Liver (tissue), 3 donors: ENCODE measurements at regions not wholly inside any gene's neighbourhood (a gene's known extent, or its start where the extent isn't known, plus 50 kb on each side); places are given as distances from the start of the nearest gene placed in this dataset.
A peak's percentile ranks its signal among the peaks of the same experiment; 100 is the strongest.

Experiments used
- EGR1 ChIP-seq, 2 donors: IDR thresholded peaks; 2 replicates each; pipeline ENCODE4 v1.6.1; 2016 to 2018; ENCODE audit warnings: antibody characterized with exemption in 2 of 2, low read depth in 2 of 2
- GABPA ChIP-seq, 2 donors: IDR thresholded peaks in 1 of 2; conservative IDR thresholded peaks in 1 of 2; 2 replicates each; pipeline ENCODE4 v1.6.1; 2016; ENCODE audit warnings: antibody characterized with exemption in 2 of 2, mild to moderate bottlenecking in 1 of 2, moderate library complexity in 1 of 2
- RAD21 ChIP-seq, 2 donors: IDR thresholded peaks; 2 replicates each; pipeline ENCODE4 v1.6.1; 2016; ENCODE audit warnings: antibody characterized with exemption in 2 of 2, mild to moderate bottlenecking in 2 of 2
- TAF1 ChIP-seq: conservative IDR thresholded peaks from 2 replicates; pipeline ENCODE4 v1.6.1; 2016; ENCODE audit warnings: antibody characterized with exemption, mild to moderate bottlenecking
- YY1 ChIP-seq: IDR thresholded peaks from 2 replicates; pipeline ENCODE4 v1.6.1; 2016; ENCODE audit warnings: antibody characterized with exemption, mild to moderate bottlenecking
- TF ChIP-seq, protein P1 (sequence below): fragments of 150-350 bp; IDR thresholded peaks from 2 replicates; pipeline ENCODE4 v1.5.1; 2017; ENCODE audit warnings: improper control_type of control experiment, low read depth, low read length; ENCODE audit not compliant: missing input control
- TF ChIP-seq, protein P2 (sequence below): IDR thresholded peaks from 2 replicates; pipeline ENCODE4 v1.6.1; 2016; ENCODE audit warnings: antibody characterized with exemption
- TF ChIP-seq, protein P3 (sequence below): IDR thresholded peaks from 2 replicates; pipeline ENCODE4 v1.6.1; 2016; ENCODE audit warnings: antibody characterized with exemption
- TF ChIP-seq, protein P4 (sequence below): IDR thresholded peaks from 2 replicates; pipeline ENCODE4 v1.6.1; 2016; ENCODE audit warnings: antibody characterized with exemption, mild to moderate bottlenecking
- TF ChIP-seq, protein P5 (sequence below): IDR thresholded peaks from 2 replicates; pipeline ENCODE4 v1.6.1; 2016; ENCODE audit warnings: antibody characterized with exemption
- donor health status: healthy.
- donor health status: healthy.

DNA sequence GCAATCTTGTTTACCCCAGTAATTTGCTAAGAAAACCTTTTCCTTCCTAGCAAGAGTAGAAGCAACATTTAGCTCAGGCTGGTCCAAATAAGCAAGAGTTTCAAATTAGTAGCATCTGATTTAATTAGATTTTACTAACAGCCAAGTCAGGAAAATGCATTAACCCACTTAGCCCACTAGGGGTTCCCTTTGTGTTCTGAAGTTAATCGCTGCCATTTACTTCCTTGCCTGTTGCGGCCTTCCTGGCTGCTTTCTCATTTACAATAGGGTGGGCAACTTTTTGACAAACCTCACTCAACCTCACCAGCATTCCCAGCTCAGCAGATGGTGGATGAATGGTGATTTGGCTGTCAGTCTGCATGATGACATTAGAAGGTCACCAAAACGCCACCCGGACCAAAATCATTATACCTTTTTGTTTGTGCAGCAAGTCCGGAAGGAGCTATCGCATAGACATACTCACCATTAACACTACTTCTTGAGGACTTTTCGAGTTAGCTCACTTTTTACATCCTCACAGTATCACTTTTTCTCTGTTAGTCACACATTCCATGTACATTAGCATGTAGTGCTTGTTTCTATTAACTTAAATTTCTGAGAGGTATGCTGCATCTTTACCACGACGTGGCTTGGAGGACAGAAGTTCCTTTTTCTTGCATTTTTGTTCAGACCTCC lies 101.5 kb upstream of the SETBP1 start:
- TF ChIP-seq, protein P1, sequence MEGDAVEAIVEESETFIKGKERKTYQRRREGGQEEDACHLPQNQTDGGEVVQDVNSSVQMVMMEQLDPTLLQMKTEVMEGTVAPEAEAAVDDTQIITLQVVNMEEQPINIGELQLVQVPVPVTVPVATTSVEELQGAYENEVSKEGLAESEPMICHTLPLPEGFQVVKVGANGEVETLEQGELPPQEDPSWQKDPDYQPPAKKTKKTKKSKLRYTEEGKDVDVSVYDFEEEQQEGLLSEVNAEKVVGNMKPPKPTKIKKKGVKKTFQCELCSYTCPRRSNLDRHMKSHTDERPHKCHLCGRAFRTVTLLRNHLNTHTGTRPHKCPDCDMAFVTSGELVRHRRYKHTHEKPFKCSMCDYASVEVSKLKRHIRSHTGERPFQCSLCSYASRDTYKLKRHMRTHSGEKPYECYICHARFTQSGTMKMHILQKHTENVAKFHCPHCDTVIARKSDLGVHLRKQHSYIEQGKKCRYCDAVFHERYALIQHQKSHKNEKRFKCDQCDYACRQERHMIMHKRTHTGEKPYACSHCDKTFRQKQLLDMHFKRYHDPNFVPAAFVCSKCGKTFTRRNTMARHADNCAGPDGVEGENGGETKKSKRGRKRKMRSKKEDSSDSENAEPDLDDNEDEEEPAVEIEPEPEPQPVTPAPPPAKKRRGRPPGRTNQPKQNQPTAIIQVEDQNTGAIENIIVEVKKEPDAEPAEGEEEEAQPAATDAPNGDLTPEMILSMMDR, result peak; percentile 68
- TF ChIP-seq, protein P2, sequence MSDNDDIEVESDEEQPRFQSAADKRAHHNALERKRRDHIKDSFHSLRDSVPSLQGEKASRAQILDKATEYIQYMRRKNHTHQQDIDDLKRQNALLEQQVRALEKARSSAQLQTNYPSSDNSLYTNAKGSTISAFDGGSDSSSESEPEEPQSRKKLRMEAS, result no peak
- TF ChIP-seq, protein P3, sequence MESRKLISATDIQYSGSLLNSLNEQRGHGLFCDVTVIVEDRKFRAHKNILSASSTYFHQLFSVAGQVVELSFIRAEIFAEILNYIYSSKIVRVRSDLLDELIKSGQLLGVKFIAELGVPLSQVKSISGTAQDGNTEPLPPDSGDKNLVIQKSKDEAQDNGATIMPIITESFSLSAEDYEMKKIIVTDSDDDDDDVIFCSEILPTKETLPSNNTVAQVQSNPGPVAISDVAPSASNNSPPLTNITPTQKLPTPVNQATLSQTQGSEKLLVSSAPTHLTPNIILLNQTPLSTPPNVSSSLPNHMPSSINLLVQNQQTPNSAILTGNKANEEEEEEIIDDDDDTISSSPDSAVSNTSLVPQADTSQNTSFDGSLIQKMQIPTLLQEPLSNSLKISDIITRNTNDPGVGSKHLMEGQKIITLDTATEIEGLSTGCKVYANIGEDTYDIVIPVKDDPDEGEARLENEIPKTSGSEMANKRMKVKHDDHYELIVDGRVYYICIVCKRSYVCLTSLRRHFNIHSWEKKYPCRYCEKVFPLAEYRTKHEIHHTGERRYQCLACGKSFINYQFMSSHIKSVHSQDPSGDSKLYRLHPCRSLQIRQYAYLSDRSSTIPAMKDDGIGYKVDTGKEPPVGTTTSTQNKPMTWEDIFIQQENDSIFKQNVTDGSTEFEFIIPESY, result no peak
- TF ChIP-seq, protein P4, sequence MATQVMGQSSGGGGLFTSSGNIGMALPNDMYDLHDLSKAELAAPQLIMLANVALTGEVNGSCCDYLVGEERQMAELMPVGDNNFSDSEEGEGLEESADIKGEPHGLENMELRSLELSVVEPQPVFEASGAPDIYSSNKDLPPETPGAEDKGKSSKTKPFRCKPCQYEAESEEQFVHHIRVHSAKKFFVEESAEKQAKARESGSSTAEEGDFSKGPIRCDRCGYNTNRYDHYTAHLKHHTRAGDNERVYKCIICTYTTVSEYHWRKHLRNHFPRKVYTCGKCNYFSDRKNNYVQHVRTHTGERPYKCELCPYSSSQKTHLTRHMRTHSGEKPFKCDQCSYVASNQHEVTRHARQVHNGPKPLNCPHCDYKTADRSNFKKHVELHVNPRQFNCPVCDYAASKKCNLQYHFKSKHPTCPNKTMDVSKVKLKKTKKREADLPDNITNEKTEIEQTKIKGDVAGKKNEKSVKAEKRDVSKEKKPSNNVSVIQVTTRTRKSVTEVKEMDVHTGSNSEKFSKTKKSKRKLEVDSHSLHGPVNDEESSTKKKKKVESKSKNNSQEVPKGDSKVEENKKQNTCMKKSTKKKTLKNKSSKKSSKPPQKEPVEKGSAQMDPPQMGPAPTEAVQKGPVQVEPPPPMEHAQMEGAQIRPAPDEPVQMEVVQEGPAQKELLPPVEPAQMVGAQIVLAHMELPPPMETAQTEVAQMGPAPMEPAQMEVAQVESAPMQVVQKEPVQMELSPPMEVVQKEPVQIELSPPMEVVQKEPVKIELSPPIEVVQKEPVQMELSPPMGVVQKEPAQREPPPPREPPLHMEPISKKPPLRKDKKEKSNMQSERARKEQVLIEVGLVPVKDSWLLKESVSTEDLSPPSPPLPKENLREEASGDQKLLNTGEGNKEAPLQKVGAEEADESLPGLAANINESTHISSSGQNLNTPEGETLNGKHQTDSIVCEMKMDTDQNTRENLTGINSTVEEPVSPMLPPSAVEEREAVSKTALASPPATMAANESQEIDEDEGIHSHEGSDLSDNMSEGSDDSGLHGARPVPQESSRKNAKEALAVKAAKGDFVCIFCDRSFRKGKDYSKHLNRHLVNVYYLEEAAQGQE, result no peak
- no peak for TF ChIP-seq YY1
- TF ChIP-seq EGR1 (IDR thresholded peaks at IDR 0.05; ENCODE audit: low read depth in 2 of 2), result no peak
- TF ChIP-seq, protein P5, sequence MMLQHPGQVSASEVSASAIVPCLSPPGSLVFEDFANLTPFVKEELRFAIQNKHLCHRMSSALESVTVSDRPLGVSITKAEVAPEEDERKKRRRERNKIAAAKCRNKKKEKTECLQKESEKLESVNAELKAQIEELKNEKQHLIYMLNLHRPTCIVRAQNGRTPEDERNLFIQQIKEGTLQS, result no peak
- peak; percentile 81 to 83 for TF ChIP-seq RAD21 (IDR thresholded peaks at IDR 0.05)
- TF ChIP-seq TAF1, result no peak
- TF ChIP-seq GABPA (IDR thresholded peaks at IDR 0.05 in 1 of 2, conservative IDR thresholded peaks at IDR 0.05 in 1 of 2), result no peak
